ENCODE measurements at regions not wholly inside any gene's neighbourhood (a gene's known extent, or its start where the extent isn't known, plus 50 kb on each side); places are given as distances from the start of the nearest gene placed in this dataset.

GRCh38 chr5:28328681-28329080 lies 1290.3 kb upstream of the CDH9 start:
- TF ChIP-seq, protein P1, sequence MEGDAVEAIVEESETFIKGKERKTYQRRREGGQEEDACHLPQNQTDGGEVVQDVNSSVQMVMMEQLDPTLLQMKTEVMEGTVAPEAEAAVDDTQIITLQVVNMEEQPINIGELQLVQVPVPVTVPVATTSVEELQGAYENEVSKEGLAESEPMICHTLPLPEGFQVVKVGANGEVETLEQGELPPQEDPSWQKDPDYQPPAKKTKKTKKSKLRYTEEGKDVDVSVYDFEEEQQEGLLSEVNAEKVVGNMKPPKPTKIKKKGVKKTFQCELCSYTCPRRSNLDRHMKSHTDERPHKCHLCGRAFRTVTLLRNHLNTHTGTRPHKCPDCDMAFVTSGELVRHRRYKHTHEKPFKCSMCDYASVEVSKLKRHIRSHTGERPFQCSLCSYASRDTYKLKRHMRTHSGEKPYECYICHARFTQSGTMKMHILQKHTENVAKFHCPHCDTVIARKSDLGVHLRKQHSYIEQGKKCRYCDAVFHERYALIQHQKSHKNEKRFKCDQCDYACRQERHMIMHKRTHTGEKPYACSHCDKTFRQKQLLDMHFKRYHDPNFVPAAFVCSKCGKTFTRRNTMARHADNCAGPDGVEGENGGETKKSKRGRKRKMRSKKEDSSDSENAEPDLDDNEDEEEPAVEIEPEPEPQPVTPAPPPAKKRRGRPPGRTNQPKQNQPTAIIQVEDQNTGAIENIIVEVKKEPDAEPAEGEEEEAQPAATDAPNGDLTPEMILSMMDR (IDR thresholded peaks at IDR 0.05), result no peak
- no peak for TF ChIP-seq POLR2A (IDR thresholded peaks at IDR 0.05)
- TF ChIP-seq EP300 (IDR thresholded peaks at IDR 0.05), result no peak
- no peak for TF ChIP-seq POLR2AphosphoS5 (IDR thresholded peaks at IDR 0.05)
